ENCODE measurements at regions not wholly inside any gene's neighbourhood (a gene's known extent, or its start where the extent isn't known, plus 50 kb on each side); places are given as distances from the start of the nearest gene placed in this dataset.

DNA sequence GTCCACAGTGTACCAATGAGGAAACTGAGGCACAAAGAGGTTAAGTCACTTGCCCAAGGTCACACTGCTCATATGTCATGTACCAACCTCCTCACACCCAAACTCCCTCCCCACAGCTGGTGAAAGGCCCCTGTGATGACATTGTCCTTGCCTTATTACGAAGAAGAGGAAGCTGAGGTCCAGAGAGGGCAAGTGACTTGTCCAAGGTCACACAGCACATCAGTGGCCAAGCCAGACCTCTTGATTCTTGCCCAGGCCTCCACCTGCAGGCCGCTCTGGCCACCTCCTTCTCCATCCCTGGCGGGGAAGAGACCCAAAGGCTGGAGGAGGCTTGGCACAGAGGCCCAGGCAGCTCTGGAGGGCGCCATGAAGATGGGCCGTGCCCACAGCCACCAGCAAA, 492.4 kb downstream of the PTPRU start:
- DNase-seq (ENCODE audit: low read depth, low spot score), result no peak

DNA sequence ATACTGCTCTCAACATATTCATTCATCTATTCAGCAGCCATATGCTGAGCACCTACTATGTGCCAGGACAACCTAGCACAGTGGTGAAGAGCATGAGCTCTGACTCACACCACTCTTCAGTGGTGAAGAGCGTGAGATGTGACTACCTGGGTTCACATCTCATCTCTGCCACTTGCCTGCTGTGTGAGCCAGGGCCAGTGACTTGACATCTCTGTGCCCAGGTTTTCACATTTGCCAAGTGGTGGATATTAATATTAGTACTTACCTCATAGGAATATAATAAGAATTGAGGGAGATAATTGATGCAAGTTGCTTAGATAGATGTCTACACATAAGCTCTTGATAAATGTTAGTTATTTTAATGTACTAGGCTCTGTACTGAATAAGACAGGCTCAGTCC, 488.9 kb downstream of the PTPRU start:
- DNase-seq (ENCODE audit: low read depth, low spot score), result no peak

- DNase-seq (ENCODE audit: low read depth, low spot score), result no peak
These were observed 486.3 kb downstream of the PTPRU start for GRCh38 chr1:29722598-29722997.

- DNase-seq (ENCODE audit: low read depth, low spot score), result no peak
These were observed 482.9 kb downstream of the PTPRU start for GRCh38 chr1:29719253-29719652.

DNA sequence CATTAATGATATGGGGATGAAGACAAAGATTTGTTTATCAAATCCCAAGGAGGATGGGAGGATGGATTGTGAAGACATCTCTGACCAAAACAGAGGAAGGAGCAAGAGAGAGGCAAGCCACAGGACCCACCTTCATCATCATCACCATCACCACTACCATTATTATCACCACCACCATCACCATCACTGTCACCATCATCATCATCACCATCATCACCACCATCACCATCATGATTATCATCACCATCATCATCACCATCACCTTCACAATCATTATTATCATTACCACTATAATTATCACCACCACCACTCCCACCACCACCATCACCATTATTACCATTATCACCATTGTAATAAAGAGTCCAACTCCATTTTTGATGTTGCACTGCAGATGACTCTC, 482.5 kb downstream of the PTPRU start:
- no peak for DNase-seq (ENCODE audit: low read depth, low spot score)

DNA sequence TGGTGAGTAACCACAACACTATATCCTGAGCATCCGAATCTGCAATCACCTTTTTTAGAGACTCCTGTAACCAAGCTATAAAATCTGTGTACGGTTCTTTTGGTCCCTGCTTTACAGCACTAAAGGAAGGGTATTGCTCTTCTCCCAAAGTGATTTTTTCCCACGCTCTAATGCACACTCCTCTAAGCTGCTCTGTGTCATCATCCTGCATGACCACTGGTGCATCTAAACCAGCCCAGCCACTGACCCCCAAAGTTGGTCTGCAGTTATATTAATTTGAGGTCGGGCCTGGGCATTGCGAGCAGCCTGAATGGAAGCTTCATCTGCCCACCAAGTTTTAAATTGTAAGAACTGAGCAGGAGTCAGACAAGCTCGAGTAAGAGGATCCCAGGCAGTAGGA, 480.0 kb downstream of the PTPRU start:
- DNase-seq (ENCODE audit: low read depth, low spot score), result no peak

GRCh38 chr1:29713857-29714256, 477.5 kb downstream of the PTPRU start:
- DNase-seq (ENCODE audit: low read depth, low spot score), result no peak

DNA sequence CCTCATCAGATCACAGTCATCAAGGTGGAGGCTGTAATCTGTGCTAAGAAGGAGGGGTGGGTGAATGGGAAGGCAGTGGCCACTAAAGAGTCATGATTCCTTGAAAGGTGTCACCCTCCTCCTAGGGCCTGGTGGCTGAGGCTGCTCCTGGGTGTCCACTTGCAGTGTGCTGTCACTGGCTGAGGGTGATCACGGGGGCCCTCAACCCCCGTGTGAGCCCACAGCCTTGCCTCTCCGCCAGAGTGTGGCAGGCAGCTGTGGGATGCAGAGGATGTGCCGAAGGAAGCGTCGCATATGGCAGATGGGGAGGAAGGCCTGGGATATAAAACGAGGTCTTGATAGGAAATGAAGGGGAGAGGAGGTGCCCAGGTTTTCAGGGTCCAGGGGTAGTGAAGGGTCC, 476.5 kb downstream of the PTPRU start:
- no peak for DNase-seq (ENCODE audit: low read depth, low spot score)

DNA sequence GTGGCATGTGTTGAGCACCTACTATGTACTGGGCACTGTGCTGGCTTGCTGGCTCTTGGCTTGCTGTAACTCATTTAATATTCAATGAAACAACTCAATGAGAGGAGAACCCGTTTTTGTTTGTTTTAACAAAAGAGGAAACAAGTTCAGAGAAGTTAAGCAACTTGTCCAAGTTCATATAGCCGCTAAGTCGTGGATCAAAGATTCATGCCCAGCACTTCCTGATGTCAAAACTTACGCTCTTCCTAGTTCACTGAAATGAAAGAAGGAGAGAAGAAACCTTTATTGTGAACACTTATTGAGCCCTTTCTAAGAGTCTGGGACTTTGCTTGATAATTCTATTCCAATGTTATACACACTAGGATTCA, 475.9 kb downstream of the PTPRU start:
- no peak for DNase-seq (ENCODE audit: low read depth, low spot score)

- DNase-seq (ENCODE audit: low read depth, low spot score), result no peak
These were observed 475.4 kb downstream of the PTPRU start for GRCh38 chr1:29711582-29712283.

DNA sequence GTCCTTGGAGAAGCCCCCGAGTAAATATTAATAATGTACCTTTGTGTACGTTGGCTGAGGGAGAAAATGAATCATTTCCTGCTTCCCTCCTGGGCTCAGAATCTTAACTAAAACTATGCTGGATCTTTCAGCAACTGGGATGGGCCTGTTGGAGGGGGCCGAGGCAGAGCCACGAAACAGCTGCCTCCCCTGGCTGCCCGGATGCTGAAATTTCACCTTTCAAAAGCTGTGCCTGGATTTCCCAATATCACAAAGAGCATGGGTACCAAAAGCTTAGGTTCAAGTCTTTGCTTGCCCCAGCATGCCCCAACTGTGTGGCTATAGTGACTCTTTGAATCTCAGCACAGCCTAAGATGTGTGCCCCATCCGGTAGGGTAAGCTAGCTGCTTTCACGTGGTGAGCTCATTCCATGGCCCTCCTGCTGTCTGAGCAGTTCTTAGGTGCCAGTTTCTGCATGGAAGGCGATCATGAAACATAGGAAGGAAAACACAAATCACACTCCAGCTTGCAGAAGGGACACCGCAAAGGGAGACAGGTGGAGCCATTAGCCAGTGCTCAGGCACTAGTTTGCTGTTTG, 473.5 kb downstream of the PTPRU start:
- no peak for DNase-seq (ENCODE audit: low read depth, low spot score)

GRCh38 chr1:29708796-29709703, 472.7 kb downstream of the PTPRU start:
- DNase-seq (ENCODE audit: low read depth, low spot score), result peak; percentile 37

GRCh38 chr1:29708381-29708780, 472.1 kb downstream of the PTPRU start:
- no peak for DNase-seq (ENCODE audit: low read depth, low spot score)

DNA sequence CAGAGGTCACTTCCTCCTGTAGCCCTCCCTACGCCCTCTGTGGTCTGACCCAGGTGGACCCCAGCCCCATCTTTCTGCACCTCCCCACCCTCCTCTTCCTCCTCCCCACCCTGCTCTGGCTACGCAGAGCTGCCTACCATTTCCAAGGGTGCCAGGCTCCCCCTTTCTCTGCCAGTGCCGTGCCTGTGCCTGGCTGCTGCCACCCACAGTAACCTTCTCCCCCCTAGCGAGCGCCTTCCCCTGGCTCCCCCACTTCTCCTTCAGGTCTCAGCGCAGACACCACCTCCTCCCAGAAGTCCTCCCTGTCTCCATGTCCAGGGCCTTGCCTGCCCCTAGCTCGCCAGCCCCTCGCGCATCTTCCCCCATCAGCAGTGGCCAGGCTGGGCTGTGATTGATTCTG, 471.5 kb downstream of the PTPRU start:
- no peak for DNase-seq (ENCODE audit: low read depth, low spot score)

DNA sequence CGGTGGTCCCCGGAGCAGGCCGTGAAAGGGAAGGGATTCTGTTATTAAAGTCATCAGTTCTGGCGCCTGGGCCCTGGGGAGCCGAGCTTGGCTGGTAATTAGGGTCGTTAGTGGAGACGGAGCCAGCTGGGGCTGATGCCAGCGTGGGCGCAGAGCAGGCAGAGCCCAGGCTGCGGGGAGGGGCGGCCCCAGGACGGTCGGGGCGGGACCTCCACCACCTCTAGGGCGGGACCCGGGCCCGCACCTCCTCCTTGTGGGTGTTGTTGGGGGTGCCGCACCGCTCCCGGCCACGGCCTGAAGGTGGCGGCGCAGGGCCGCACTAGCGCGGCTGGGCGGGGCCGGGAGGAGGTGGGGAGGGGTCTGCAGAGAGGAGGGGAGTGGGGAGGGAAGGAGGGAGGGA, 470.6 kb downstream of the PTPRU start:
- peak; percentile 81 for DNase-seq (ENCODE audit: low read depth, low spot score)

DNA sequence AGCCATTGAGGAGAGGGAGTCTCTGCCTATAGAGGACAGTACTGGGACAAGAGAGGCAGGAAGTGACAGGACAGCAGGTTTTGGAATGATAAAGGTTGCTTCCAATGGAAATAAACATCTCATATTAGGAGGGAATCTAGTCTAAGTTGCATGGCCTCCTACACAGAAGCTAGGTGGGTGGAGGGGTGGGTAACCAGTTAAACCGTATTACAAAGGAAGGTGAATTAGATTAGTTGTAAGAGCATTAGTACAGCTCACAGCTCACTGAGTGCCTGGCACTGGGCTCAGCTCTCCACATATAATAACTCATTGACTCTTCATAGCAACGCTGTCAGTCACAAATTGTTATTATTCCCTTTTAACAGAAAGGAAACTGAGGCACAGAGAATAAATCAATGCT, 468.1 kb downstream of the PTPRU start:
- no peak for DNase-seq (ENCODE audit: low read depth, low spot score)

DNA sequence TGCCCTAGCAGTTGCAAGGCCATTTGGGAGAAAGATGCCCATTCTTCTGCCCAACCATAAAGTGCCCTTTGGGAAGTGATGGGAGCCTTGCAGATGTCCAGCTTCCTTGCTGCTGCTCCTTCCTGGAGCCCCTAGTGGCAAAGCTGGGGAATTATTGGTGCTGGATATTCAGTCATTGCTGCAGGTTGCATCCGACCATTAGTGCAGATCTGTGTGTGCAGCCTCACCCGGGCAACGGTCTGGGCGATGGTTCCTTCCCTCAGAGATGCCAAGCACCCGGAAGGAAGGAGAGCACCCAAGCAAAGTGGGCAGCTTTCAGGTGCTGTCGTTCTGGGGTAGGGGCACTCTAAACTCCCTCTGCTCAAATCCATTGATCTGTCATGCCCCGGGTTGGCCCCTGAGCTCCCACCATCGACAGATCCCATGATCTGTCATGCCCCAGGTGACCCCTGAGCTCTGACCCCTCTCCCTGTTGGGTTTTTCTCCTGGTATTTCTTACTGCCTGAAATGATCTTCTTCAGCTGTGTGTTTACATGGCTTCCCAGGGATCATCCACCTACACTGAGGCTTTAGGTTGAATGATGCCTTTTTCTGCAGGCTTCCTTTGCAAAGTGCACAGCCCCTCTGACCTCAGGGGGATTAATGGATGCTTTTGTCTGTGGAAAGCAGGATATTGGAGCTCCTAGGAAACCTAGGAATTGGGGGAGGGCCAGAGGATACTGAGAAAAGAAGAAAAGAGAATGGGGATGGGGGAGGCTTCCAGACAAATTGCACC, 467.5 kb downstream of the PTPRU start:
- peak; percentile 31 for DNase-seq (ENCODE audit: low read depth, low spot score)

DNA sequence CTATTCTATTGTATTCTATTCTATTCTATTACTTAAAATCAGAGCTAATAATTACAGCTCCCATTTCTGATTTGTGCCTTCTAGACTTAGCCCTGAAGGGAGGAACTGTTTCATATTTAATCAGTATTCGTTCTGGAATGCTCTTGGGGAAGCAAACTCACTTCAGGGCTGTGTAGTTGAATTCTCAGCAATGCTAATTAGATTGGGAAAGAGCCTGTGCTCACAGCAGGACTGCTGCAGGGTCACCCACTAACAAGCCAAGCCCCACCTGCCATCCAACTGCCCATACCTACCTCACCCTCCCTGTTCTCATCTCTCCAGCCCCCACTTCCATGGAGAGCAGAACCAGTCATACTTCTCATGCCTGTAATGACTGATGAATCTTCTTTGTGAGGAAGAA, 464.2 kb downstream of the PTPRU start:
- no peak for DNase-seq (ENCODE audit: low read depth, low spot score)

DNA sequence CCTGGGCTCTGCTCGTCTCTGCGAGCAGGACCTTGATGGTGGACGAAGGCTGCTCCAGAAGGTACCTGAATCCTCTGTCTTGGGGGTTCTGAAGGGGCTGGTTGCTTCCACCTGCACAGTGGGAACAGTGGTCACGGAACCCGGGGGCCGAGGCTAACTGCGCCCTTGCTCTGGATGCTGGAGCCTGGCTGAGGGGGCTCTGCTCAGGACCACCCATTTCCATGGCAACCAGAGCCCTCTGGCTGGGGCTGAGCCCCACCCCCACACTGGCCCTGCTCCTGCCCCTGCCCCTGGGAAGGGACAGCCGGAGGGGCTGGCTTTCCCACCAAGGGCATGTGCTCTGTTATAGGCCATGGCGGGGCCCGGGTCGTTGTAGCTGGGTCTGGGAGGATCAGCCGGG, 462.3 kb downstream of the PTPRU start:
- DNase-seq (ENCODE audit: low read depth, low spot score), result no peak

- DNase-seq (ENCODE audit: low read depth, low spot score), result peak; percentile 77
These were observed 461.7 kb downstream of the PTPRU start for GRCh38 chr1:29698033-29698432.

- no peak for DNase-seq (ENCODE audit: low read depth, low spot score)
These were observed 461.1 kb downstream of the PTPRU start for GRCh38 chr1:29697391-29697780.
